Chondrocyte (in vitro differentiated cells): ENCODE measurements at regions not wholly inside any gene's neighbourhood (a gene's known extent, or its start where the extent isn't known, plus 50 kb on each side); places are given as distances from the start of the nearest gene placed in this dataset.

Experiments used
- DNase-seq: peaks from one replicate; pipeline ENCODE4 v3.0.0; 2021; ENCODE audit warnings: mixed read lengths, low spot score
- H3K27ac Mint-ChIP-seq: one replicate; pipeline ENCODE4 v1.8.0; 2021; ENCODE audit warnings: mild to moderate bottlenecking, moderate library complexity, mixed read lengths; ENCODE audit not compliant: unreplicated experiment
- H3K27me3 Mint-ChIP-seq: 2 replicates; pipeline ENCODE4 v1.8.0; 2021; ENCODE audit warnings: low read depth, mixed read lengths
- H3K36me3 Mint-ChIP-seq: 2 replicates; pipeline ENCODE4 v1.8.0; 2021; ENCODE audit warnings: low read depth, mixed read lengths
- H3K4me1 Mint-ChIP-seq: 2 replicates; pipeline ENCODE4 v1.8.0; 2021; ENCODE audit warnings: low read depth, mild to moderate bottlenecking, mixed read lengths
- H3K4me3 Mint-ChIP-seq: one replicate; pipeline ENCODE4 v1.8.0; 2021; ENCODE audit warnings: mild to moderate bottlenecking, moderate library complexity, mixed read lengths; ENCODE audit not compliant: unreplicated experiment
- H3K9me3 Mint-ChIP-seq: 2 replicates; pipeline ENCODE4 v1.8.0; 2021; ENCODE audit warnings: low read depth, mixed read lengths
- TF ChIP-seq, protein P1 (sequence below): fragments of 200-600 bp; sonication (generic); IDR thresholded peaks from 2 replicates; pipeline ENCODE4 v1.5.0; 2021; ENCODE audit warnings: antibody characterized with exemption, mild to moderate bottlenecking, moderate library complexity

DNA sequence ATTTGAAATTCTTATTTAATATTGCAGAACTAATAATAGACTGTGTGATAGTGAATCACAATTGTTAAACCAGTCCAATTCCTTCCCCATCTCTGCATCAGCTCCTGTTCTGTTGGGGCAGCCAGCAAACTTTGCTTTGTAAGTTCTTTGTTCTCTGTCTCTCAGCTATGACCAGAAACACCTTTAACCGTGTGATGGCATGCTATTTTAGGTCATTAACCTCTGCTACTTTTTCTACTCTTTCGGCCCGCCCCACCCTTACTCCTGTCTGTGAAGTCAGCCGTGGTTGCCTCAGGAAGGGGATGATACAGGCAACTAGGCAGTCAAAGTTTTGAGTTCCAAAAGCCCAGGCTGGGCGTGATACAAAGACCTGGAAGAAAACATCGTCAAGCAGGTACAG is 51.3 kb upstream of the EGFL6 start:
- Mint-ChIP-seq H3K27ac (no peak overlapping the region), H3K36me3 (no peaks in the 10 kb centered on the region), H3K27me3 (no peaks in the 10 kb centered on the region), H3K9me3 (no peaks in the 10 kb centered on the region), H3K4me3 (no peak overlapping the region), H3K4me1 (peaks cover 27% of the 10 kb centered on the region)
- no peak for DNase-seq
- TF ChIP-seq, protein P1, sequence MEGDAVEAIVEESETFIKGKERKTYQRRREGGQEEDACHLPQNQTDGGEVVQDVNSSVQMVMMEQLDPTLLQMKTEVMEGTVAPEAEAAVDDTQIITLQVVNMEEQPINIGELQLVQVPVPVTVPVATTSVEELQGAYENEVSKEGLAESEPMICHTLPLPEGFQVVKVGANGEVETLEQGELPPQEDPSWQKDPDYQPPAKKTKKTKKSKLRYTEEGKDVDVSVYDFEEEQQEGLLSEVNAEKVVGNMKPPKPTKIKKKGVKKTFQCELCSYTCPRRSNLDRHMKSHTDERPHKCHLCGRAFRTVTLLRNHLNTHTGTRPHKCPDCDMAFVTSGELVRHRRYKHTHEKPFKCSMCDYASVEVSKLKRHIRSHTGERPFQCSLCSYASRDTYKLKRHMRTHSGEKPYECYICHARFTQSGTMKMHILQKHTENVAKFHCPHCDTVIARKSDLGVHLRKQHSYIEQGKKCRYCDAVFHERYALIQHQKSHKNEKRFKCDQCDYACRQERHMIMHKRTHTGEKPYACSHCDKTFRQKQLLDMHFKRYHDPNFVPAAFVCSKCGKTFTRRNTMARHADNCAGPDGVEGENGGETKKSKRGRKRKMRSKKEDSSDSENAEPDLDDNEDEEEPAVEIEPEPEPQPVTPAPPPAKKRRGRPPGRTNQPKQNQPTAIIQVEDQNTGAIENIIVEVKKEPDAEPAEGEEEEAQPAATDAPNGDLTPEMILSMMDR: no peak

DNA sequence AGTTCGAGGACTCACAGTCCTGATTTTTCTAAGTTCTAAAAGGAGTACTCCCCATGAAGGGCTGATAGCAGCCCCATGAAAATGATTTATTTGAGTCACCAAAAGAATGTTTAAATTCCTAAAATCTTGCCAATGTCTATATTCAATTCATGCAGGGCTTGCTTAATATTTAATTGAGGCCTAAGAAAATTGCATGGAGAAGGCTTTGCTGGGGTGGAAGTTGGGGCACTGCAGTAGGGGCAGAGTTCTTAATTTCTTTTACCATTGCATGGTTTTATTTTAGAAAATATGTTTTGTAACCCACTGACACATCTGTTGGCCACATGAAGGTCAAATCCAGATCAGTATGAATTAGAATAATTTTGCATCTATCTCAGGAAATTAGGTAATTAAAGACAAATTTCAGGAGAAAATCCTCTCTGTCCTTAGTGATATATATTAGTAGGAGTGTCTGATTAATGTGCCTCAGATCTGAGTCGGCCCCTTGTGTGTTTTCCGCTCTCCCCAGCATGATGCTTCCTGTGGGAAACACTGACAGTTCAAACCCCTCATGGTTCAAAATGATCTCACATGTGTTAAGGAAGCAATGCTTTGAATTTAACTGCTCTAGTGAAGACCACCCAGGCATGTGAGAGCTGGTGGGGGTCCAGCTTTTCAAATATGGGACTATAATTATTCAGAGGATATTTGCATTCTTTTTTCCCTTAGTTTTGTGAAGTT is 54.0 kb upstream of the EGFL6 start:
- Mint-ChIP-seq H3K9me3 (no peaks in the 10 kb centered on the region), H3K36me3 (no peaks in the 10 kb centered on the region), H3K4me3 (no peak overlapping the region), H3K4me1 (peaks cover 13% of the 10 kb centered on the region), H3K27ac (no peak overlapping the region), H3K27me3 (no peaks in the 10 kb centered on the region)
- DNase-seq: no peak
- TF ChIP-seq, protein P1: no peak

DNA sequence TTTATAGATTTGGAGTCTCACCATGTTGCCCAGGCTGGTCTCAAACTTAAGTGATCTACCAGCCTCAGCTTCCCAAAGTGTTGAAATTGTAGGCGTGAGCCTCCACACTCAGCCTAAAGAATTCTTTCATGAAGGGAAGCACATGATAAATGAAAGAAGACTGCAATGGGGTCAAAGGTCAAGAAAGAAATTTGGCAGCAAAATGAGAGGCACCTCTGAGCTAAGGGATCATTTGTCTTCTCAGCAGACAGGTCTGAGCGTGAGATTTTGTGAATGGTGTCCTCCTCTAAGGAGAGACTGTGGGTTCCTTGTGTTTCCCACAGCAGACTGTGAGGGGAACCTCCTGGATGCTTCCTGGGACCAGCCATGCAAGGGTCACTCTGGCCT is 57.5 kb upstream of the EGFL6 start:
- TF ChIP-seq, protein P1: no peak
- DNase-seq: no peak
- Mint-ChIP-seq H3K27ac (no peak overlapping the region), H3K36me3 (no peaks in the 10 kb centered on the region), H3K9me3 (no peaks in the 10 kb centered on the region), H3K4me3 (no peak overlapping the region), H3K27me3 (no peaks in the 10 kb centered on the region), H3K4me1 (no peaks in the 10 kb centered on the region)

DNA sequence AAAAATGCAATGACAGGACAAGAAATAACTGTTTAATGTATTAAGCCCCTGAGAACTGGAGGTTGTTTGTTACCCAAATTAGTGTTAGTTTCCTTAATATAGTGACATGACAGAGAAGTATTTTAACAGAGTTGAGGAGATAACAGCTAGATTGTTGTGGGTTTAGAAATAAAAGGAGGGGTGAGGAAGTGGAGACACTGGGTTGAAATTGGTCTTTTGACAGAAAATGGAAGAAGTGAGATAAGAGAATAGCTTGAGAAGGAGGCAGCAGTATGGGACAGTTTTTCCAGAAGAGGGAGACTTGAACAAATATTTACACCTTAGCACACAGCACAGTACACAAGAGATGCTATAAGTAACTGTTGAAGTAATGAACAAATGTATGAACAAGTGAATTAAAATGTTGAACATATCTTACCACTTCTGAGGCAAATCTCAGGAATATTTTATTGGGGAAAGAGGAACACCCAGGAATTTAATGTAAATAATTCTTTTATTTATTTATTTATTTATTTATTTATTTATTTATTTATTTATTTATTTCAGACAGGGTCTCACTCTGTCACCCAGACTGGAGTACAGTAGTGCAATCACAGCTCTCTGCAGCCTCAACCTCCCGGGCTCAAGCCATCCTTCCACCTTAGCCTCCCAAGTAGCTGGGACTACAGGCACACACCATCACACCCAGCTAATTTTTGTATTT is 58.0 kb upstream of the EGFL6 start:
- H3K27me3 Mint-ChIP-seq: no peaks in the 10 kb centered on the region
- TF ChIP-seq, protein P1: peak; percentile 14
- no peaks in the 10 kb centered on the region for H3K36me3 Mint-ChIP-seq
- no peaks in the 10 kb centered on the region for H3K4me1 Mint-ChIP-seq
- no peaks in the 10 kb centered on the region for H3K9me3 Mint-ChIP-seq
- no peak for DNase-seq
- no peak overlapping the region for H3K27ac Mint-ChIP-seq
- no peak overlapping the region for H3K4me3 Mint-ChIP-seq

DNA sequence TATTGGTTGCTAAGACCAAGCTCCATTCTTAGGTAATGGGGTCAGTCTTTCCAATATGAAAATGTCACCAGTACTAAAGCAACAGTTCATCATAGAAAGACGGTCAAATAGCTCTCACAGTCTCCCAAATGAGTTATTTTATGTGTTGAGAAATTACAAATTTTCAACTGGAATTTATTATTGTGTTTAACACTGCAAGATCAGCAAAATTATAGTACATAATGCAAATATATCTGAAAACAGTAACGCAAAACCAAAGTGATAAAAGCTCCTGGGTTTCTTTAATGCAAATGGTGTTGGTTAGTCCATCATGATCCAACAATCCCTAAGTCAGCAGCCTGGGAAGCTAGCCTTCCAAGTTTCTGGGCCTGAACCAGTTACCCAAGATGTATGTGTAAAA is 61.5 kb upstream of the EGFL6 start:
- Mint-ChIP-seq H3K4me1 (no peaks in the 10 kb centered on the region), H3K4me3 (no peak overlapping the region), H3K36me3 (no peaks in the 10 kb centered on the region), H3K27me3 (no peaks in the 10 kb centered on the region), H3K27ac (no peak overlapping the region), H3K9me3 (no peaks in the 10 kb centered on the region)
- DNase-seq: no peak
- TF ChIP-seq, protein P1: no peak
